ENCODE measurements at regions not wholly inside any gene's neighbourhood (a gene's known extent, or its start where the extent isn't known, plus 50 kb on each side); places are given as distances from the start of the nearest gene placed in this dataset.

DNA sequence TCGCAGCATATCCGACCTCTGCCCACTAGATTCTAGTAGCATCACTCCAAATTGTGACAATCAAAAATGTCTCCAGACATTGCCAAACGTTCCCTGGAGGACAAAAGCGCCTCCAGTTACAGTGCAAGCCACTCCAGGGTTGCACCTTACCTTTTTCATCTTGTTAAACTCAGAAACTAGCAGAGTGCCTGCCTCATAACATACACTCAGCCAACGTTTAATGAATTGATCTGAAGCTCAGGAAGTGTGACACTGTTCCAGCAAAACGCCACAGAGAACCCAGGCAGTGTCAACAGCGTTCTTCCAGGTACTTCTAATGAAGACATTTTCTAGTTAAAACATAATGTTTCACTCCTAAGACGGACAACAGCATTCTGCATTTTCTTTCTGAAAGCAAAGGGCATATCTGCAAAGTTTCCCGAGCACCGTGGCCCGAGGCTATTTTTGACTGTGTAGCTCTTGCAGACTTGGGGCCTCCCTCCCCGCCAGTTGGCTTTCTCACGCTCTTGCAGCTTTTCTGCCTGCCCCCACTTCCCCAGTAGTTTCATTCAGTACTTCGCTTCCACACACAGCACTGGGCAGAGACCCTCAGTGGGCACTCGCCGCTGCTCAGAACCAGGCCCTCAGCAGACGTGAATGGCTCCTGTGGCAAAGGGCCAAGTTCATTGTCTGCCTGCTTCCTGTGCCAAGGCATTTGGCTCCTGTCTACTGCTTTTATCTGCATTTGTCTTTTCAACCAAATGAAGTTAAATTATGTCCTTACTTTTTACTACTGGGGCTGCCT lies 133.4 kb upstream of the TTC29 start:
- TF ChIP-seq POLR2A (IDR thresholded peaks at IDR 0.05) = no peak
- TF ChIP-seq, protein P1, sequence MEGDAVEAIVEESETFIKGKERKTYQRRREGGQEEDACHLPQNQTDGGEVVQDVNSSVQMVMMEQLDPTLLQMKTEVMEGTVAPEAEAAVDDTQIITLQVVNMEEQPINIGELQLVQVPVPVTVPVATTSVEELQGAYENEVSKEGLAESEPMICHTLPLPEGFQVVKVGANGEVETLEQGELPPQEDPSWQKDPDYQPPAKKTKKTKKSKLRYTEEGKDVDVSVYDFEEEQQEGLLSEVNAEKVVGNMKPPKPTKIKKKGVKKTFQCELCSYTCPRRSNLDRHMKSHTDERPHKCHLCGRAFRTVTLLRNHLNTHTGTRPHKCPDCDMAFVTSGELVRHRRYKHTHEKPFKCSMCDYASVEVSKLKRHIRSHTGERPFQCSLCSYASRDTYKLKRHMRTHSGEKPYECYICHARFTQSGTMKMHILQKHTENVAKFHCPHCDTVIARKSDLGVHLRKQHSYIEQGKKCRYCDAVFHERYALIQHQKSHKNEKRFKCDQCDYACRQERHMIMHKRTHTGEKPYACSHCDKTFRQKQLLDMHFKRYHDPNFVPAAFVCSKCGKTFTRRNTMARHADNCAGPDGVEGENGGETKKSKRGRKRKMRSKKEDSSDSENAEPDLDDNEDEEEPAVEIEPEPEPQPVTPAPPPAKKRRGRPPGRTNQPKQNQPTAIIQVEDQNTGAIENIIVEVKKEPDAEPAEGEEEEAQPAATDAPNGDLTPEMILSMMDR (IDR thresholded peaks at IDR 0.05) = no peak
